ENCODE measurements at regions not wholly inside any gene's neighbourhood (a gene's known extent, or its start where the extent isn't known, plus 50 kb on each side); places are given as distances from the start of the nearest gene placed in this dataset.

DNA sequence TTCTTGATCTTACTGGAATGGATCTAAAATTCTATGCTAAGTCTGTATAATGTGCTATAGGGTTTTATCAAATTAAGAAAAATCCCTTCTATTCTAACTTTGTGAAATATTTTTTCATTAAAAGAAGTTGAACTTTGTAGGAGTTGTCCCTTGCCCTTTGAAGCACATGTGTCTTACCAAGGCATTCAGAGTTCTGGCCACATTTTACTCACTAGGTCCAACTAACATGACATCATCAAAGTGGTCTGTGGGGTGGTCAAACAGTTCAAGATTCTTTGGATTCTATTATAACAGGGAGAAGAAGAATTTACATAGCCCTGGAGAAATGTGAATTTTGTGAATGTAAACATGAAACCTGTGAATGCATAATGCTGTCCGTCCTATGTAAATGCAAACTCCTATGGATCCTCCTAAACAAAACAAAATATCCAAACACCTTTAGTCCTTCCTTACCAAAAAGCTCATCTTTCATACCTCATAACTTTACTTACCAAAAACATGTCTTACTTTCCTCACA, 88.7 kb downstream of the EBNA1BP2 start:
- TF ChIP-seq CTCF (IDR thresholded peaks at IDR 0.05; ENCODE audit: low read depth, low read length) (no peak), MYC (IDR thresholded peaks at IDR 0.05; ENCODE audit: low read depth, low read length) (no peak)
- H3K4me3 ChIP-seq (ENCODE audit: low read depth, low read length), result no peak overlapping the region
- DNase-seq (ENCODE audit: low read depth), result no peak

- TF ChIP-seq CTCF (IDR thresholded peaks at IDR 0.05; ENCODE audit: low read depth, low read length) (no peak), POLR2A (IDR thresholded peaks at IDR 0.05; ENCODE audit: extremely low read depth, insufficient read length) (no peak), MYC (IDR thresholded peaks at IDR 0.05; ENCODE audit: low read depth, low read length) (no peak)
- TF ChIP-seq, protein P1, sequence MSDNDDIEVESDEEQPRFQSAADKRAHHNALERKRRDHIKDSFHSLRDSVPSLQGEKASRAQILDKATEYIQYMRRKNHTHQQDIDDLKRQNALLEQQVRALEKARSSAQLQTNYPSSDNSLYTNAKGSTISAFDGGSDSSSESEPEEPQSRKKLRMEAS (IDR thresholded peaks at IDR 0.05; ENCODE audit: low read depth, low read length), result no peak
- no peak overlapping the region for H3K4me3 ChIP-seq (ENCODE audit: low read depth, low read length)
- DNase-seq (ENCODE audit: low read depth), result no peak
Measured at GRCh38 chr1:43082740-43083139, 89.3 kb downstream of the EBNA1BP2 start.

GRCh38 chr1:43077273-43077672, 94.8 kb downstream of the EBNA1BP2 start:
- no peak overlapping the region for H3K4me3 ChIP-seq (ENCODE audit: low read depth, low read length)
- TF ChIP-seq MYC (IDR thresholded peaks at IDR 0.05; ENCODE audit: low read depth, low read length), result no peak
- TF ChIP-seq, protein P1 (IDR thresholded peaks at IDR 0.05; ENCODE audit: low read depth, low read length), result no peak
- TF ChIP-seq POLR2A (IDR thresholded peaks at IDR 0.05; ENCODE audit: extremely low read depth, insufficient read length), result no peak
- no peak for TF ChIP-seq CTCF (IDR thresholded peaks at IDR 0.05; ENCODE audit: low read depth, low read length)
- no peak for DNase-seq (ENCODE audit: low read depth)

- TF ChIP-seq MYC (IDR thresholded peaks at IDR 0.05; ENCODE audit: low read depth, low read length) (no peak), CTCF (IDR thresholded peaks at IDR 0.05; ENCODE audit: low read depth, low read length) (no peak), POLR2A (IDR thresholded peaks at IDR 0.05; ENCODE audit: extremely low read depth, insufficient read length) (no peak)
- TF ChIP-seq, protein P1 (IDR thresholded peaks at IDR 0.05; ENCODE audit: low read depth, low read length), result no peak
- no peak for DNase-seq (ENCODE audit: low read depth)
- no peak overlapping the region for H3K4me3 ChIP-seq (ENCODE audit: low read depth, low read length)
Measured at GRCh38 chr1:43074709-43075108, 97.4 kb downstream of the EBNA1BP2 start.

DNA sequence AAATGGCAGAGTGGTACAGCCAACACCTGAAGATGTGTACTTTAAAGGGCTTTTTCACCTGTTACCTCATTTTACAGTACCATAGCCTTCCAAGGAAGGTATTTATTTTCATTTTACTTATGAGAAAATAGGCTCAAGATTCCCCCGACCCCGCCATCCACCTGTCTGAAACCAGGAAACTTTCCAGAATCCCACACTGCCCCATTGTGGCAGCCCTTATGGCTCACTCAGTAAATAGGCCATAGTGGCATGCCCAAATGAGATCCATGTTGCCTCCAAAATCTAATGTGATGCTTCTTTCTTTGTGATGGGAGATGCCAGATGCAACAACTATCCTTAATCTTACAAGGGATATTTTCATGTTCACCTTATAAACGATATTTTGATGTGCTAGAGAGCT, 97.8 kb downstream of the EBNA1BP2 start:
- no peak overlapping the region for H3K4me3 ChIP-seq (ENCODE audit: low read depth, low read length)
- peak; percentile 19 for DNase-seq (ENCODE audit: low read depth)
- no peak for TF ChIP-seq POLR2A (IDR thresholded peaks at IDR 0.05; ENCODE audit: extremely low read depth, insufficient read length)
- no peak for TF ChIP-seq MYC (IDR thresholded peaks at IDR 0.05; ENCODE audit: low read depth, low read length)
- TF ChIP-seq CTCF (IDR thresholded peaks at IDR 0.05; ENCODE audit: low read depth, low read length), result no peak
- TF ChIP-seq, protein P1 (IDR thresholded peaks at IDR 0.05; ENCODE audit: low read depth, low read length), result no peak

Data from NB4 (cell line).